HK-2 (cell line): ENCODE measurements at regions not wholly inside any gene's neighbourhood (a gene's known extent, or its start where the extent isn't known, plus 50 kb on each side); places are given as distances from the start of the nearest gene placed in this dataset.
"Not testable (repeated sequence)": the region's sequence is repeated elsewhere in the genome, so short reads cannot be mapped to it uniquely, and the experiment has no call there.

Source experiments
- DNase-seq: peaks from one replicate; pipeline ENCODE4 v3.0.0-alpha.2; 2018; ENCODE audit not compliant: unreplicated experiment

DNA sequence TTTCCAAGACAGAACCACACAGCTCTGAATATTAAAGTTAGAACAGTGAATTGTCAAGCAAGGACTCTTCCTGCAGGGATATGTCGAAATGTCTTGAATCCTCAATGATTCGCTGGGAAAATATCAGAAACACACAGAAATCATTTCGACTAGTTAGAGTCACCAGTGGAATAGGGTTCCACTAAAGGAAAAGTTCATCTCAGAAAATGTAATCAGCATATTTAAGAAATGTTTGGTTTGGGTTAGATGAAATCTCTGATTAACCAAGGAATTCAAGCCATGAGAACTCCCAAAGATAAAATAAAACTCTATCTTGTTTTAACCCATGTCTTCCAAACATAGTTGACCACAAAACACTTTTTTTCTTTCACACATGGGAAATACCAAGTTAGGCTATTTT is 621.0 kb upstream of the NRSN1 start:
- DNase-seq: no peak

DNA sequence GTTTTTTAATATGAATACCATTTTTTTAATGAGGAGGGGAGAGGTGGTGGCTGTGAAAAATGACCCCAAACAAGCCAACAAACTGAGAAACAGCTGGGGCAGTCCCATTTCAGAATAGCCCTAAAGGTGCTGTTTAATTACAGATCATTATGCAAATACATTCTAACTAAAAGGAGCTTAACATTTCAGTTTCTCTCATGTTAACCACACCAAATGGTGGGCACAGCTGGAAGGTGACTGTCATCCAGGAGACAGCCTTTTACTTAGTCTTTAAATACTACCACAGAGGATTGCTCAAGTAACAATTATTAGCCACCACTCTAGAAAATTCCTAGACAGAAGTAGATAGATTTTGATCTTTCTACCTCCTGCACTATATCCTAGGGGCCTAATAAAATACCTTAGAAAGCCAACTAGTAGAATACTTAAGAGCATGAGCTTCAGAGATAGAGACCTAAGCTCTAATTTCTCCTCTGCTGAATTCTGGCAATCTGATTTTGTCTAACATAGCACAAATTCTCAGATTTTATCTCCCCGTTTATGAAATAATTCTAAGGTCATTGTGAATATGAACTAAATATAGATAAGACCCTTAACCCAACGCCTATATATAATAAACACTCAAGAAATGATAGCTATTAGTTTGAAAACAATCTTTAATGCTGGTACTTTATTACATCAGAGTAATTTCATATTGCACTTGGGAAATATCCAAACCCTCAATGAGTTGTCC is 615.1 kb upstream of the NRSN1 start:
- no peak for DNase-seq

DNA sequence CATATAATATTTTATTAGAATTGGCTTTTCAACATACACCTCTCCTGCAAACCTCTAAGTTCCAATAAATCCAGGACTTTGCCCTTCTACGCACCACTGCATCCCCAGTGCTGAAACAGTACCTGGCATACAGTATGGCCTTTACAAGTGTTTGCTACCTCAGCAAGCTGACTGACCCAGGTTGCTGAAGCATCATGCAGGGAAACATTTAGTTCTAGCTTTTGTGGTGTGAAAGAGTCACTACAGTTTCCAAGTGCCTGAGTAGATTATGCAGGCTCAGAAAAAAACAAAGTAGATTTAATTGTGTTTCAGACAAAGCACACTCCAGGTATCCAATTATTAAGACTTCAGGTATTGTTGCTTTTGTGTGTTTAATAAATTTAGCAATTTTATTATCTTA is 614.2 kb upstream of the NRSN1 start:
- DNase-seq: no peak

GRCh38 chr6:23518294-23518693 is 607.7 kb upstream of the NRSN1 start:
- no peak for DNase-seq

DNA sequence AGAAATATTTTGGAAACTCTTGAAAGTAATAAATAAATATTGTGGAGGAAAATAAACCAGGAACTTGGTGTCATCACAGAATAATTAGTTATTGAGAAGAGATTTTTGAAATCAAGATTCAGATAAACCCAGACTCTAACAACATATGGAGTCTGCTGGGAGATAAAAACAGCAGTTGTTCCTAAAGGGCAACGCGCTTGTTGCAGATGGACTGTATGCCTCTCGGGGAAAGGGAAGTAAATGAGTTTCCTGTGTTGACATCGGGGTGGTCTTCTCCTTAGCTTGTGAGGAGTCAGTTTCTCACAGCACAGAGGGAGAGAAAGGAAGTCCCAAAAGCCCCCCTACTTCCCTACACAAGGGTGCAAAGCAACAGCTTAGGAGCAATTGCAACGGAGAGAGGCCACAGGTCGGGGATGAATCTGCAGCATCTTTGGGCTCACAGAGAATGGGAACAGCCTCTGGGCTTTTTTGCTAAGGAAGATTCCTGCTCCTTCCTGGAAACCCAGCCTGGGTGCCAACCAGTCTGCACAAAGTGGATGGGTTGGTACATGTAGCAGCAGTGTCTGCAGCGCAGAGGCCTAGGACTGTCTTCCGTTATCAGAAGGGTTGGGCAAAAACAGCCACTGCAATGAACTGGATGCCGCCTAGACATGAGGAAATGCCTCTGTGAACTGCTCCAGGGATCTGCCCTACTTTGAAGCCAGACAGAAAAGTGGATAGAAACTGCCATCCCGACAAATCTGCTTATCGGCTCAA is 603.0 kb upstream of the NRSN1 start:
- no peak for DNase-seq

DNA sequence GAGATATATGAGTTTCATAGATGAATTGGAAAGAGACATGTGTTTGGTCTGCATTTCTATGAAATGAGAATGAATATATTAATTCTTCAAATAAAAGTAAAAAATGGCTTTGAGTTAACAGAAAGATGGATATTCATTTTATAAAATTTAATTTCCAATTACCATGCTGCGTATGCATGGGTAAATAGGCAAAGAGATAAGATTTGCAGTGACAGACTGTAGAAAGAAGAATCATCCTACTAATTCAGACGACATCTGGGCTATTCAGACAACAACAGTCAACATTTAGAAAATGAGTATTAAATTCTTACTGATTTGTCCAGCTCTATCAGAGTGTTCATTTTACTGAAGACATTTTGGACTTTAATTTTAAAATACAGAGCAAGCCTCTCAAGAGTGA is 602.2 kb upstream of the NRSN1 start:
- no peak for DNase-seq

- no peak for DNase-seq
These were observed 601.5 kb upstream of the NRSN1 start for GRCh38 chr6:23524548-23524947.

DNA sequence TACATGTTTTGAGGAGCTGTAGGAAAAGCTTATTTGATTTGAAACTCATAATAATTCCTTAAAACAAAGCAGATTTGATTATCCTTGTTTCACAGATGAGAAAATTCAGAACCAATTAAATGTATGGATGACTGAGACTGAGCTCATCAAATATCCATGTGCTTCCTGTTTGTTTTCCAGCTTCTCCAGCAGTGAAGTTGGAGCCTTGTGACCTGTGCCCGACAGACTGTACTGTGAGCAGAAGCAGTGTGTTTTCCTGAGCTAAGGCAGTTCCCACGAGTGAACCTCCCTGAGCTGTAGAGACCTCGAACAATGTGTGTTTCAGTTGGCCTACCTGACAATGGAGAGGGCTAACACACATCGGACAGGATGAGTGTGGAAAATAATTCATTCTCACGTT is 599.5 kb upstream of the NRSN1 start:
- DNase-seq: no peak

DNA sequence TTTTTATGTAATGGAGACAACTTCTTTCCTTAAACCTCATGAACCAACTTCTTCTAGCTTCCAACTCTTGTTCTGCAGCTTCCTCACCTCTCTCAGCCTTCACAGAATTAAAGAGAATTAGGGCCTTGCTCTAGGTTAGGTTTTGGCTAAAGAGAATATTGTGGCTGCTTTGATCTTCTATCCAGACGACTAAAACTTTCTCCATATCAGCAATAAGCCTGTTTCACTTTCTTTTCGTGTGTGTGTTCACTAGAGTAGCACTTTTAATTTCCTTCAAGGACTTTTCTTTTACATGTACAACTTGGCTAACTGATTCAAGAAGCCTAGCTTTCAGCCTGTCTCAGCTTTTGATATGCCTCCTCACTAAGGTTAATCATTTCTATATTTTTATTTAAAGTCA is 596.1 kb upstream of the NRSN1 start:
- no peak for DNase-seq

GRCh38 chr6:23531666-23532065 is 594.3 kb upstream of the NRSN1 start:
- DNase-seq: no peak

DNA sequence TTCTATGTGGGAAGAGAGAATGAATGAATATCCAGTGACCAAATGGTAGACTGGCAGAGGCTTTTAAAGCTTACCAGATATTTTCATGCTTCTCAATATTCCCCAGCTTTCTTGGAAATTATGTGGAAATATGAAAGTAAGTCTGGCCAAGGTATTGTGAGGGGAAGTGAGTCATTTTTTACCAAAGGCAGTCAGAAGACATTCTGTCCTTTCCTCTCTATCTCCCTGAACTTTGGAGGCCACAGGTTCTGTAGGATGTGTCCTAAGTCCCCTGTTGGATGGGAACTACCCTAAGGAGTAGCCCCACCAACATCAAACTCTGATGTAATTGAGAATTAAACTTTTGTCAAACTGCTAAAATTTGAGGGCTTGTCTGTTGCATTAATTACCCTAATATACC is 593.8 kb upstream of the NRSN1 start:
- no peak for DNase-seq

- DNase-seq: no peak
These were observed 592.7 kb upstream of the NRSN1 start for GRCh38 chr6:23533311-23533710.

DNA sequence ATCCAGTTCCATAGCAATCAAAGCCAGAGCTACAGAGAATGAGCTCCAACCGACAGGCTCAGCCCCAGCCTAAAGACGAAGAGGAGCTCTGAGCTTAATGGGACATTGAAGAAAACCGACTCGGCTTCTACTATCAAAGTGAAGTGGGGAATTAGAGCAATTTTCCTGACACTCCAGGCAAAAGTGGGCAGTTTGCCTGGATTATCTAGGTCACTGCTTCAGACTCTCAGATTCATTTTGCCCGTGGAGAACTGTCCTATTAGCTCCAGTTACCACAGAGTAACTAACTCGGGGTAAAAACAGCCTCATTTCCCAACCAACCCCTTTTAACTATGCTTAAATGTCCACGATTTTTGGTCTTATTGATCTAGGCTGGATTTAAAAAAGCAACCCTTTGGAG is 592.1 kb upstream of the NRSN1 start:
- no peak for DNase-seq

- no peak for DNase-seq
These were observed 591.7 kb upstream of the NRSN1 start for GRCh38 chr6:23534351-23534750.

GRCh38 chr6:23535101-23535500 is 590.9 kb upstream of the NRSN1 start:
- no peak for DNase-seq

DNA sequence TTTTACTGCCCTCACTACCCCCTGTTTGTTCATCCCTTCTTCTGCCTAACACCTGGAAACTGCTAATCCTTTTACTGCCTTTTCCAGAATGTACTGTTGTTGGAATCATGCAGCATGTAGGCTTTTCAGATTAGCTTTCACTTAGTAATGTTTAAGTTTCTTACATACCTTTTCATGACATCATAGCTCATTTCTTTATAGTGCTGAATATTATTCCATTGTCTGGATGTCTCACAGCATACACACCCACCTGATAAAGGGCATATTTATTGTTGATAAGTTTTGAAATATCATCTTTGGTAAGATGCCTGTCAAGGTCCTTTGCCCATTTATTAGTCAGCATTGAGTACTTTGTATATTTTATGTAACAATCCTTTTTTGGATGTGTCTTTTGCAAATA is 588.2 kb upstream of the NRSN1 start:
- DNase-seq: no peak

GRCh38 chr6:23547851-23548250 is 578.2 kb upstream of the NRSN1 start:
- no peak for DNase-seq

GRCh38 chr6:23554953-23555352 is 571.1 kb upstream of the NRSN1 start:
- DNase-seq: not testable (repeated sequence)

DNA sequence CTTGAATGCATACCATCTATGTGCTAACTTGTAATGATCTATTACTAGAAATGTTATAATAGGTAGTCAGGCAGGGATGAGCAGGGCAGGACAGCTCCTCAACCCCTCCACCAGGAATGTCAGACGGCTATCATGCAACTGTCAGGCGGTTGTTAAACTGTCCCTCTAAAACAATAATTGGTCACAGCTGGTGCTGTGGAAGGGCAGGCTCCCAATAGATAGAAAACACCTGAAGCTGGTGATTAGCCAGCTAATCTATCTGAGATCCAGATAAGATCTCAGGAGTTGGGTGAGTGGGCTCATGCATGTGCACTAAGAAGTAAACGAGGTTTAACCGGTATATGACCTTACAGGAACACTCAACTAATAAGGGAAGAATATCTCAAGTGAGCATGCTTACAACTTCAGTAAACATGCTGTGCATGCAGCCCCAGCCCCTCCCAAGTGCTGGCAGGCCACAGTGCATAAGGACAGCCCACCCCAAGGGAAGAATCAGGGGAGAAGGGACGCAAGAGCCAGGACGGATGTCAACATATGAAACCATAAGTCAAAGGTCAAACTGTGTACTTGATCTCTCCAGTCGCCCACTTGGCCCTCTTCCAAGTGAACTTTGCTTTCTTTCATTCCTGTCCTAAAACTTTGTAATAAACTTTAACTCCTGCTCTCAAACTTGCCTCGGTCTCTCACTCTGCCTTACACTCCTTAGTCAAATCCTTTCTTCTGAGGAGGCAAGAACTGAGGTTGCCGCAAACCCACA is 566.2 kb upstream of the NRSN1 start:
- DNase-seq: no peak

DNA sequence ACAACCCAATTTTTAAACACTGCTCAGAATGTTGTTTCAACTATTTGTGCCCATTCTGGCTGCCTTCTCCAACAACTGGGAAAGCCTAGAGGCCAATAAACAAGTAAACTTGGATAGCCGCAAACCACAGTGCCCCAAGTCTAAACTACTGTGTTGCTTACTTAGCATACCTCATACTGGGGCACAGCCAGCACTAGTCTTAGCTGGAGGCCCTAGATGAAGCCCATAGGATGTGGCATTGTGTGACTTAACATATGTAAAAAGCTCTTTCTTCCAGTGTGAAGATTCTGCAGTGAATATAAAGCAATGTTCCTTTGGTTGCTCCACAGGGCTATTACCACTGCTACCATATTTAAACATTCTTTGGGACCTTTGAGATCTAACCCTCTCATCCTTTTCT is 564.3 kb upstream of the NRSN1 start:
- DNase-seq: no peak

DNA sequence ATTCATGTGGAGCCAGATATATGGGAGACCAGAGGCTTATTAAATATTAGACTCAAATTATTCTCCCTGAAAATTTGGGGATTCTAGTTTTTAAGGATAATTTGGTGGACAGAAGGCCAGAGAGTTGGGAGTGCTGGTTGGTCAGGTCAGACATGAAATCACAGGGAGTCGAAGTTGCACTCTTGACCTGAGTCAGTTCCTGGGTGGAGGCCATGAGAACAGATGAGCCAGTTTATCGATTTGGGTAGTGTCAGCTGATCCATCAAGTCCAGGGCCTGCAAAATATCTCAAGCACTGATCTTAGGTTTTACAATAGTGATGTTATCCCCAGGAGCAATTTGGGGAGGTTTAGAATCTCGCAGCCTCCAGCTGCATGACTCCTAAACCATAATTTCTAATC is 563.5 kb upstream of the NRSN1 start:
- no peak for DNase-seq

DNA sequence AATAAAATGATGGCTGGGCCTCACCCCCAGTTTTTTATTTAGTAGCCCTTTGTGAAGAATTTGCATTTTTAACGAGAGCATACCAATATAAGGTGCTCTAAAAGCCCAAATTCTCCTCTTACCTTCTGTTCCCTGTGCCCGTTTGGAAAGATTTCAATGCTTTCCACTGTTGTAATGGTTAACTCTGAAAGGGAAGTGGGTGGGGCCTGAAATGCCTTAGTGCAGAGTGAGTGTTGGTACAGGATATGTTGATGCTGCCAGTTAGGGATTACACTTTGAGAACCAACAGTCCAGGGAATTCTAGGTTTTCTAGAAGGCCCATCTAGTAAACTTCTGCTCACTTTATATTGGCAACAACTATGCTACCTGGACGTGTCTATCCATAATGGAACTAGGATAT is 562.7 kb upstream of the NRSN1 start:
- DNase-seq: no peak

DNA sequence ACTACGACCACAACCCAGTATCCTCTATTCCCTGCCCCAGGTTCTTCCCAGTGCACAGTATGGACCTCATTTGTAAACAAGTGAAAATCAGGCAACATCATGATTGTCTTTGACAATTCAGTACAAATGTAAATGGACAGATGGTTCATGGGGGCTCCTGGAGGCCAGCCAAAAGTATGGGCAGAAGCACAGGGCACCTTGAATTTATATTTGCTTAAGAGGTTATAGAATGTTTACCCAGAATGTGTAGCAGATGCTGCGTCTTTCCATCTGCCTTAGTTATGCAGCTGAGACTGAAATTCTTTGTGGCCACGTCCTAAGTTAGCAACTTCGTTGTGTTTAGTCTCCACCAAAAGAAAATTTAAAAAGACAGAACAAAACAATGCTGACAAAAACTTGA is 559.6 kb upstream of the NRSN1 start:
- DNase-seq: no peak
